WTC11 (cell line): ENCODE measurements at regions not wholly inside any gene's neighbourhood (a gene's known extent, or its start where the extent isn't known, plus 50 kb on each side); places are given as distances from the start of the nearest gene placed in this dataset.

Experiments
- ATAC-seq: fragments of 200-7000 bp; cut with Tn5 transposase; 2 replicates; pipeline ENCODE4 v1.10.0; 2021; ENCODE audit warnings: mild to moderate bottlenecking, moderate library complexity
- CTCF ChIA-PET: fragments of 300-600 bp; sonication (Branson Sonifier 250); formaldehyde crosslinking; loops from one replicate; lab custom pipeline; 2021; ENCODE audit warnings: antibody characterized with exemption; lab: Charles Lee
- POLR2A ChIA-PET: fragments of 350-600 bp; sonication (Branson Sonifier 250); formaldehyde crosslinking; loops from one replicate; lab custom pipeline; 2021; ENCODE audit warnings: antibody characterized with exemption; lab: Charles Lee
- DNase-seq: peaks from one replicate; pipeline ENCODE4 v3.0.0; 2021; ENCODE audit warnings: low spot score
- H3K27ac Mint-ChIP-seq: 2 replicates; pipeline ENCODE4 v1.8.0; 2021; ENCODE audit warnings: mixed read lengths
- H3K27me3 Mint-ChIP-seq: 2 replicates; pipeline ENCODE4 v1.8.0; 2021; ENCODE audit warnings: low read depth, mild to moderate bottlenecking, moderate library complexity, mixed read lengths
- H3K36me3 Mint-ChIP-seq: 2 replicates; pipeline ENCODE4 v1.8.0; 2021; ENCODE audit warnings: mixed read lengths
- H3K4me1 Mint-ChIP-seq: 2 replicates; pipeline ENCODE4 v1.8.0; 2022; ENCODE audit warnings: mixed read lengths
- H3K4me3 Mint-ChIP-seq: 2 replicates; pipeline ENCODE4 v1.8.0; 2021; ENCODE audit warnings: mild to moderate bottlenecking, moderate library complexity, mixed read lengths
- H3K9me3 Mint-ChIP-seq: 2 replicates; pipeline ENCODE4 v1.8.0; 2021; ENCODE audit warnings: mixed read lengths
- CDX4 ChIP-seq: fragments of 250-450 bp; sonication (Bioruptor Pico); IDR thresholded peaks from 2 replicates; pipeline ENCODE4 v1.9.0; 2021; ENCODE audit warnings: moderate library complexity, mild to moderate bottlenecking, inconsistent platforms, borderline replicate concordance
- CREM ChIP-seq: sonication (generic); formaldehyde crosslinking; IDR thresholded peaks from 2 replicates; pipeline ENCODE4 v1.8.1; 2022; ENCODE audit warnings: mild to moderate bottlenecking, missing genetic modification reagents, moderate library complexity
- EMX1 ChIP-seq: fragments of 250-450 bp; sonication (Bioruptor Pico); IDR thresholded peaks from 2 replicates; pipeline ENCODE4 v1.8.0; 2021; ENCODE audit warnings: mild to moderate bottlenecking
- NR3C1 ChIP-seq: sonication (generic); formaldehyde crosslinking; conservative IDR thresholded peaks from 2 replicates; pipeline ENCODE4 v1.8.1; 2023; ENCODE audit warnings: low read depth, mild to moderate bottlenecking, missing genetic modification reagents
- PREB ChIP-seq: sonication (generic); formaldehyde crosslinking; IDR thresholded peaks from 2 replicates; pipeline ENCODE4 v1.8.1; 2022; ENCODE audit warnings: mild to moderate bottlenecking, missing genetic modification reagents, moderate library complexity, borderline replicate concordance
- USF2 ChIP-seq: sonication (generic); formaldehyde crosslinking; IDR thresholded peaks from 2 replicates; pipeline ENCODE4 v1.8.1; 2023; ENCODE audit warnings: mild to moderate bottlenecking, missing genetic modification reagents, moderate library complexity
- ZNF317 ChIP-seq: sonication (generic); formaldehyde crosslinking; IDR thresholded peaks from 2 replicates; pipeline ENCODE4 v1.8.1; 2023; ENCODE audit warnings: low read depth, mild to moderate bottlenecking, moderate library complexity, missing genetic modification reagents, borderline replicate concordance
- ZNF532 ChIP-seq: fragments of 250-450 bp; sonication (Bioruptor Pico); IDR thresholded peaks from 2 replicates; pipeline ENCODE4 v1.9.0; 2021; ENCODE audit warnings: mild to moderate bottlenecking, borderline replicate concordance
- TF ChIP-seq, protein P1 (sequence below): sonication (generic); formaldehyde crosslinking; IDR thresholded peaks from 2 replicates; pipeline ENCODE4 v1.8.0; 2022; ENCODE audit warnings: mild to moderate bottlenecking, missing genetic modification reagents
- TF ChIP-seq, protein P2 (sequence below): sonication (generic); formaldehyde crosslinking; conservative IDR thresholded peaks from 2 replicates; pipeline ENCODE4 v1.8.1; 2023; ENCODE audit warnings: mild to moderate bottlenecking, low read depth, missing genetic modification reagents, moderate library complexity
- TF ChIP-seq, protein P3 (sequence below): sonication (generic); formaldehyde crosslinking; IDR thresholded peaks from 2 replicates; pipeline ENCODE4 v1.8.1; 2023; ENCODE audit warnings: mild to moderate bottlenecking, moderate library complexity, missing genetic modification reagents

DNA sequence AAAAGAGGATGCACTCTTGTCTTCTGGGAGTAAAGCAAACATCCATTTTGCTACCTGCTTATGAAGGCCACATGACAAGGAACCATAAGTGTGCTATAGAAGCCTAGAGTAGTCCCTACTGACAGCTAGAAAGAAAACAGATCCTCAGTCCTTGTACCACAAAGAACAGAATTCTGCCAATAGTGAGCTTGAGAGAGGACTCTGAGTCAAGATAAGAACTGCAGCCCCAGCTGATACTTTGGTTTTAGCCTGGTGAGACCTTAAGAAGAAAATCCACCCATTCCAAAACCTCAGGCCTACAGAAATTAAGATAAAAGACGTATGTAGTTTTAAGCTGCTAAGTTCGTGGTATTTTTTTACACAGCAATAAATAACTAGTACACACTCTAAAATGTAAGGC lies 914.6 kb downstream of the PCDH19 start:
- H3K4me3 Mint-ChIP-seq = no peak overlapping the region
- peaks cover 12% of the 10 kb centered on the region for H3K9me3 Mint-ChIP-seq
- no peak for TF ChIP-seq USF2
- no peak for TF ChIP-seq PREB (CRISPR knock-in tag)
- TF ChIP-seq, protein P1, sequence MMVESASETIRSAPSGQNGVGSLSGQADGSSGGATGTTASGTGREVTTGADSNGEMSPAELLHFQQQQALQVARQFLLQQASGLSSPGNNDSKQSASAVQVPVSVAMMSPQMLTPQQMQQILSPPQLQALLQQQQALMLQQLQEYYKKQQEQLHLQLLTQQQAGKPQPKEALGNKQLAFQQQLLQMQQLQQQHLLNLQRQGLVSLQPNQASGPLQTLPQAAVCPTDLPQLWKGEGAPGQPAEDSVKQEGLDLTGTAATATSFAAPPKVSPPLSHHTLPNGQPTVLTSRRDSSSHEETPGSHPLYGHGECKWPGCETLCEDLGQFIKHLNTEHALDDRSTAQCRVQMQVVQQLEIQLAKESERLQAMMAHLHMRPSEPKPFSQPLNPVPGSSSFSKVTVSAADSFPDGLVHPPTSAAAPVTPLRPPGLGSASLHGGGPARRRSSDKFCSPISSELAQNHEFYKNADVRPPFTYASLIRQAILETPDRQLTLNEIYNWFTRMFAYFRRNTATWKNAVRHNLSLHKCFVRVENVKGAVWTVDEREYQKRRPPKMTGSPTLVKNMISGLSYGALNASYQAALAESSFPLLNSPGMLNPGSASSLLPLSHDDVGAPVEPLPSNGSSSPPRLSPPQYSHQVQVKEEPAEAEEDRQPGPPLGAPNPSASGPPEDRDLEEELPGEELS (CRISPR knock-in tag) = no peak
- no peak for TF ChIP-seq ZNF317 (CRISPR knock-in tag)
- no peak for TF ChIP-seq CREM (CRISPR knock-in tag)
- TF ChIP-seq, protein P2, sequence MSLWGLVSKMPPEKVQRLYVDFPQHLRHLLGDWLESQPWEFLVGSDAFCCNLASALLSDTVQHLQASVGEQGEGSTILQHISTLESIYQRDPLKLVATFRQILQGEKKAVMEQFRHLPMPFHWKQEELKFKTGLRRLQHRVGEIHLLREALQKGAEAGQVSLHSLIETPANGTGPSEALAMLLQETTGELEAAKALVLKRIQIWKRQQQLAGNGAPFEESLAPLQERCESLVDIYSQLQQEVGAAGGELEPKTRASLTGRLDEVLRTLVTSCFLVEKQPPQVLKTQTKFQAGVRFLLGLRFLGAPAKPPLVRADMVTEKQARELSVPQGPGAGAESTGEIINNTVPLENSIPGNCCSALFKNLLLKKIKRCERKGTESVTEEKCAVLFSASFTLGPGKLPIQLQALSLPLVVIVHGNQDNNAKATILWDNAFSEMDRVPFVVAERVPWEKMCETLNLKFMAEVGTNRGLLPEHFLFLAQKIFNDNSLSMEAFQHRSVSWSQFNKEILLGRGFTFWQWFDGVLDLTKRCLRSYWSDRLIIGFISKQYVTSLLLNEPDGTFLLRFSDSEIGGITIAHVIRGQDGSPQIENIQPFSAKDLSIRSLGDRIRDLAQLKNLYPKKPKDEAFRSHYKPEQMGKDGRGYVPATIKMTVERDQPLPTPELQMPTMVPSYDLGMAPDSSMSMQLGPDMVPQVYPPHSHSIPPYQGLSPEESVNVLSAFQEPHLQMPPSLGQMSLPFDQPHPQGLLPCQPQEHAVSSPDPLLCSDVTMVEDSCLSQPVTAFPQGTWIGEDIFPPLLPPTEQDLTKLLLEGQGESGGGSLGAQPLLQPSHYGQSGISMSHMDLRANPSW (CRISPR knock-in tag) = no peak
- no peak for TF ChIP-seq NR3C1 (CRISPR knock-in tag)
- TF ChIP-seq ZNF532 (CRISPR knock-in tag) = no peak
- no peak for TF ChIP-seq EMX1
- no peak for TF ChIP-seq CDX4 (CRISPR knock-in tag)
- TF ChIP-seq, protein P3, sequence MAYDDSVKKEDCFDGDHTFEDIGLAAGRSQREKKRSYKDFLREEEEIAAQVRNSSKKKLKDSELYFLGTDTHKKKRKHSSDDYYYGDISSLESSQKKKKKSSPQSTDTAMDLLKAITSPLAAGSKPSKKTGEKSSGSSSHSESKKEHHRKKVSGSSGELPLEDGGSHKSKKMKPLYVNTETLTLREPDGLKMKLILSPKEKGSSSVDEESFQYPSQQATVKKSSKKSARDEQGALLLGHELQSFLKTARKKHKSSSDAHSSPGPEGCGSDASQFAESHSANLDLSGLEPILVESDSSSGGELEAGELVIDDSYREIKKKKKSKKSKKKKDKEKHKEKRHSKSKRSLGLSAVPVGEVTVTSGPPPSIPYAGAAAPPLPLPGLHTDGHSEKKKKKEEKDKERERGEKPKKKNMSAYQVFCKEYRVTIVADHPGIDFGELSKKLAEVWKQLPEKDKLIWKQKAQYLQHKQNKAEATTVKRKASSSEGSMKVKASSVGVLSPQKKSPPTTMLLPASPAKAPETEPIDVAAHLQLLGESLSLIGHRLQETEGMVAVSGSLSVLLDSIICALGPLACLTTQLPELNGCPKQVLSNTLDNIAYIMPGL (CRISPR knock-in tag) = no peak
- TF ChIP-seq, all 79 proteins: peak for 0
- DNase-seq (no peak), ATAC-seq (no peak)
- POLR2A ChIA-PET = no interaction called here
- CTCF ChIA-PET = no interaction called here
- Mint-ChIP-seq H3K27ac (no peak overlapping the region), H3K4me1 (no peaks in the 10 kb centered on the region), H3K36me3 (no peaks in the 10 kb centered on the region), H3K27me3 (no peaks in the 10 kb centered on the region; the same call in 1 of the 2 replicates)
